Heart left ventricle (tissue), 16 donors: ENCODE measurements at regions not wholly inside any gene's neighbourhood (a gene's known extent, or its start where the extent isn't known, plus 50 kb on each side); places are given as distances from the start of the nearest gene placed in this dataset.

ENCODE experiments used
- ATAC-seq, 4 donors: fragments of 200-7000 bp; cut with Tn5 transposase; one replicate each; pipeline ENCODE4 v1.9.1; 2020 to 2022; ENCODE audit warnings: moderate library complexity in 4 of 4, mild to moderate bottlenecking in 3 of 4, moderate number of reproducible peaks in 1 of 4
- DNase-seq, 5 donors: peaks; one replicate each; pipeline ENCODE4 v3.0.0-alpha.2; 2020
- H3K27ac ChIP-seq, 12 donors: fragments of 200-600 bp; sonication (generic) in 4 of 12; one replicate each; pipeline versions ENCODE4 v1.5.0 to v1.8.0; 2016 to 2022; ENCODE audit warnings: mild to moderate bottlenecking in 2 of 12
- H3K27me3 ChIP-seq, 9 donors: fragments of 200-600 bp; sonication (generic) in 2 of 9; one replicate each; pipeline versions ENCODE4 v1.5.1 to v1.8.0; 2016 to 2022; ENCODE audit warnings: mild to moderate bottlenecking in 3 of 9
- H3K36me3 ChIP-seq, 9 donors: fragments of 200-600 bp; sonication (generic) in 2 of 9; one replicate each; pipeline versions ENCODE4 v1.5.0 to v1.8.0; 2018 to 2022; ENCODE audit warnings: mild to moderate bottlenecking in 2 of 9
- H3K4me1 ChIP-seq, 12 donors: fragments of 200-600 bp; sonication (generic) in 4 of 12; one replicate each; pipeline versions ENCODE4 v1.5.0 to v1.8.0; 2016 to 2022; ENCODE audit warnings: mild to moderate bottlenecking in 3 of 12
- H3K4me3 ChIP-seq, 12 donors: fragments of 200-600 bp; sonication (generic) in 4 of 12; one replicate each; pipeline versions ENCODE4 v1.5.0 to v1.8.0; 2017 to 2022; ENCODE audit warnings: mild to moderate bottlenecking in 9 of 12, moderate library complexity in 4 of 12
- H3K9me3 ChIP-seq, 12 donors: fragments of 200-600 bp; sonication (generic) in 4 of 12; one replicate each; pipeline versions ENCODE4 v1.5.0 to v1.8.0; 2016 to 2022; ENCODE audit warnings: mild to moderate bottlenecking in 1 of 12
- POLR2A ChIP-seq, 2 donors: fragments of 450-650 bp; IDR thresholded peaks; one replicate each; pipeline ENCODE4 v1.6.1; 2017; ENCODE audit warnings: antibody characterized with exemption in 2 of 2, mild to moderate bottlenecking in 2 of 2, moderate library complexity in 2 of 2
- WGBS, 4 donors: extraction: QIAGEN DNeasy Blood & Tissue Kit in 2 of 4; methylation state at CpG; one replicate each; pipeline versions ENCODE4 v1.1.5 to v1.1.7; 2013 to 2018; 5-methylcytosine and 5-hydroxymethylcytosine counted together
- intact Hi-C, 10 donors: fragments of 100-400 bp; cut with DNase I; formaldehyde crosslinking; loops; one replicate each; pipeline versions ENCODE4 v1.11.1 to v1.14.2; 2022
- TF ChIP-seq, protein P1 (sequence below), 12 donors: fragments of 200-600 bp; sonication (generic) in 4 of 12; IDR thresholded peaks; one replicate each; pipeline versions ENCODE4 v1.5.0 to v1.8.0; 2018 to 2022; ENCODE audit warnings: antibody characterized with exemption in 12 of 12, mild to moderate bottlenecking in 5 of 12
- donor health status: ischemic (EF 13 %, LVEDD 7.1; RV severe dilation, severe dysfunction).
- donor health status: healthy with polysubstance abuse.
- donor health status: DM: no; HTN: yes; CAD: no.
- donor health status: DM: no; HTN: no; CAD: no.
- donor health status: ischemic (EF 25% LVEDD 6.9; RV normal size, moderate dysfunction).
- donor health status: ischemic (EF 25% LVEDD 5.7; RV mildly dilated, moderate dysfunction).
- donor health status: healthy.
- donor health status: DM: yes; HTN: yes; CAD: no.
- donor health status: ischemic (EF 35%, LVEDD 5.7; RV mildly dilated, moderate dysfunction).
- donor health status: nonischemic (EF 11% LVEDD 7.7; RV severe dilation, severe dysfunction).
- donor health status: DM: yes; HTN: yes; CAD: no.
- donor health status: PGD.
- donor health status: ischemic (EF 29% LVEDD 5.4; RV normal size, mild dysfunction).
- donor health status: nonischemic (EF 23%, LVEDD 6.1; RV moderate dilation, normal function).

- Histone ChIP-seq H3K9me3 (peaks cover 0 to 23% (median 13%) of the 10 kb centered on the region in 12 donors), H3K4me3 (no peak overlapping the region), H3K27ac (no peak overlapping the region), H3K36me3 (no peaks in the 10 kb centered on the region), H3K27me3 (peaks cover 0 to 35% (median 10%) of the 10 kb centered on the region in 9 donors), H3K4me1 (no peaks in the 10 kb centered on the region)
- no peak for ATAC-seq
- no peak for DNase-seq
- 84 to 88% (median 86%) methylated on average over 7 of the region's 7 CpGs for WGBS, 4 donors
- intact Hi-C loops: loop anchor here in 1 of 10 donors (2.0 kb wide), 1 partner anchor 19 kb away; no protein-coding TSS in a partner anchor
- TF ChIP-seq POLR2A (IDR thresholded peaks at IDR 0.05): no peak
- TF ChIP-seq, protein P1, sequence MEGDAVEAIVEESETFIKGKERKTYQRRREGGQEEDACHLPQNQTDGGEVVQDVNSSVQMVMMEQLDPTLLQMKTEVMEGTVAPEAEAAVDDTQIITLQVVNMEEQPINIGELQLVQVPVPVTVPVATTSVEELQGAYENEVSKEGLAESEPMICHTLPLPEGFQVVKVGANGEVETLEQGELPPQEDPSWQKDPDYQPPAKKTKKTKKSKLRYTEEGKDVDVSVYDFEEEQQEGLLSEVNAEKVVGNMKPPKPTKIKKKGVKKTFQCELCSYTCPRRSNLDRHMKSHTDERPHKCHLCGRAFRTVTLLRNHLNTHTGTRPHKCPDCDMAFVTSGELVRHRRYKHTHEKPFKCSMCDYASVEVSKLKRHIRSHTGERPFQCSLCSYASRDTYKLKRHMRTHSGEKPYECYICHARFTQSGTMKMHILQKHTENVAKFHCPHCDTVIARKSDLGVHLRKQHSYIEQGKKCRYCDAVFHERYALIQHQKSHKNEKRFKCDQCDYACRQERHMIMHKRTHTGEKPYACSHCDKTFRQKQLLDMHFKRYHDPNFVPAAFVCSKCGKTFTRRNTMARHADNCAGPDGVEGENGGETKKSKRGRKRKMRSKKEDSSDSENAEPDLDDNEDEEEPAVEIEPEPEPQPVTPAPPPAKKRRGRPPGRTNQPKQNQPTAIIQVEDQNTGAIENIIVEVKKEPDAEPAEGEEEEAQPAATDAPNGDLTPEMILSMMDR (IDR thresholded peaks at IDR 0.05): no peak
Observed at GRCh38 chr1:29525941-29526340, 289.6 kb downstream of the PTPRU start.

GRCh38 chr1:29524285-29525065 lies 288.2 kb downstream of the PTPRU start:
- ATAC-seq (no peak), DNase-seq (no peak)
- Histone ChIP-seq H3K4me3 (no peak overlapping the region), H3K27ac (no peak overlapping the region), H3K36me3 (no peaks in the 10 kb centered on the region), H3K27me3 (peaks cover 0 to 50% (median 10%) of the 10 kb centered on the region in 9 donors), H3K4me1 (no peaks in the 10 kb centered on the region), H3K9me3 (peaks cover 0 to 10% (median 4%) of the 10 kb centered on the region in 12 donors)
- WGBS, 4 donors: 54 to 64% (median 61%) methylated on average over 23 of the region's 23 CpGs
- intact Hi-C loops: loop anchor here in 1 of 10 donors (2.0 kb wide), 1 partner anchor 20 kb away; no protein-coding TSS in a partner anchor
- no peak for TF ChIP-seq POLR2A (IDR thresholded peaks at IDR 0.05)
- TF ChIP-seq, protein P1 (IDR thresholded peaks at IDR 0.05): no peak

DNA sequence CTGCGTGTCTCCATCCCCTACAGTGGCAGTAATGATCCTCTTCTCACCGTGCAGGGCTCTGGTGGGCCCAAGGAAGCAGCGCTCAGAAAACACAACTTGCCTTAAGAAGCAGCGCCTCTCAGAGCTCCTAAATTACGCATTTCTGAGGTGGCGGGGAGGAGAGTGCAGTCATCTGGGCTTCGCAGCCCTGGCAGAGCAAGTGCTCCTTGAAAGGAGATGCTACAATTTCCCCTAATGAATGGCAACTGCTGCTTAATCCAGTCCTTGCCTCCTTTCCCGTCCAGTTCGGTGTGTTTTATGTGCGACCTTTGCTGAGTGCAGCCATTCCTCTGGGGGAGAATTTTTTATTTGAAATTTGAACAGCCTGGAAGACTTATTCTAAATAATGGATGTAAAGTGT lies 287.3 kb downstream of the PTPRU start:
- 58 to 77% (median 70%) methylated on average over 10 of the region's 10 CpGs for WGBS, 4 donors
- no peak for TF ChIP-seq POLR2A (IDR thresholded peaks at IDR 0.05)
- TF ChIP-seq, protein P1 (IDR thresholded peaks at IDR 0.05): no peak
- peaks cover 0 to 1% (median 0%) of the 10 kb centered on the region in 12 donors for H3K9me3 ChIP-seq
- DNase-seq: no peak
- intact Hi-C loops: no loop called here
- H3K4me1 ChIP-seq: no peaks in the 10 kb centered on the region
- H3K27me3 ChIP-seq: peaks cover 0 to 59% (median 11%) of the 10 kb centered on the region in 9 donors
- H3K27ac ChIP-seq: no peak overlapping the region
- H3K4me3 ChIP-seq: no peak overlapping the region
- no peaks in the 10 kb centered on the region for H3K36me3 ChIP-seq
- no peak for ATAC-seq

- no peak overlapping the region for H3K27ac ChIP-seq
- no peaks in the 10 kb centered on the region for H3K4me1 ChIP-seq
- TF ChIP-seq, protein P1 (IDR thresholded peaks at IDR 0.05): no peak
- TF ChIP-seq POLR2A (IDR thresholded peaks at IDR 0.05): no peak
- intact Hi-C loops: no loop called here
- ATAC-seq (no peak), DNase-seq (no peak)
- peaks cover 0 to 54% (median 11%) of the 10 kb centered on the region in 9 donors for H3K27me3 ChIP-seq
- H3K4me3 ChIP-seq: no peak overlapping the region
- WGBS, 4 donors: 68 to 82% (median 80%) methylated on average over 5 of the region's 5 CpGs
- no peaks in the 10 kb centered on the region for H3K36me3 ChIP-seq
- H3K9me3 ChIP-seq: no peaks in the 10 kb centered on the region
Observed at GRCh38 chr1:29523136-29523535, 286.8 kb downstream of the PTPRU start.
